Heart right ventricle (tissue), 16 donors: ENCODE measurements at regions not wholly inside any gene's neighbourhood (a gene's known extent, or its start where the extent isn't known, plus 50 kb on each side); places are given as distances from the start of the nearest gene placed in this dataset.

ENCODE experiments used
- ATAC-seq, 8 donors: fragments of 200-7000 bp; cut with Tn5 transposase; one replicate each; pipeline ENCODE4 v1.9.1; 2020; ENCODE audit warnings: mild to moderate bottlenecking in 8 of 8, moderate library complexity in 8 of 8, moderate number of reproducible peaks in 1 of 8
- DNase-seq, 2 donors: peaks; one replicate each; pipeline ENCODE4 v3.0.0-alpha.2; 2020
- H3K27ac ChIP-seq, 10 donors: fragments of 200-600 bp; sonication (generic) in 2 of 10; one replicate each; pipeline versions ENCODE4 v1.5.0 to v1.8.0; 2020 to 2022; ENCODE audit warnings: mild to moderate bottlenecking in 3 of 10
- H3K27me3 ChIP-seq, 7 donors: fragments of 200-600 bp; one replicate each; pipeline ENCODE4 v1.8.0; 2021 to 2022; ENCODE audit warnings: mild to moderate bottlenecking in 2 of 7
- H3K36me3 ChIP-seq, 9 donors: fragments of 200-600 bp; sonication (generic) in 1 of 9; one replicate each; pipeline versions ENCODE4 v1.5.0 to v1.8.0; 2020 to 2022; ENCODE audit warnings: mild to moderate bottlenecking in 2 of 9
- H3K4me1 ChIP-seq, 9 donors: fragments of 200-600 bp; sonication (generic) in 1 of 9; one replicate each; pipeline versions ENCODE4 v1.5.0 to v1.8.0; 2020 to 2022; ENCODE audit warnings: mild to moderate bottlenecking in 4 of 9
- H3K4me3 ChIP-seq, 10 donors: fragments of 200-600 bp; sonication (generic) in 2 of 10; one replicate each; pipeline versions ENCODE4 v1.5.0 to v1.8.0; 2020 to 2022; ENCODE audit warnings: mild to moderate bottlenecking in 7 of 10, moderate library complexity in 2 of 10
- H3K9me3 ChIP-seq, 11 donors: fragments of 200-600 bp in 10 of 11; sonication (generic) in 2 of 11; one replicate each; pipeline versions ENCODE4 v1.5.0 to v1.8.0; 2013 to 2022; ENCODE audit warnings: mild to moderate bottlenecking in 2 of 11, control low read depth in 1 of 11, moderate library complexity in 1 of 11
- WGBS, 2 donors: extraction: QIAGEN DNeasy Blood & Tissue Kit; methylation state at CpG; one replicate each; pipeline ENCODE4 v1.1.7; 2013; ENCODE audit warnings: inconsistent platforms in 1 of 2; 5-methylcytosine and 5-hydroxymethylcytosine counted together
- intact Hi-C, 10 donors: fragments of 100-400 bp; cut with DNase I; formaldehyde crosslinking; loops; one replicate each; pipeline versions ENCODE4 v1.11.1 to v1.14.2; 2022
- TF ChIP-seq, protein P1 (sequence below), 9 donors: fragments of 200-600 bp; sonication (generic) in 2 of 9; IDR thresholded peaks; one replicate each; pipeline versions ENCODE4 v1.5.0 to v1.8.0; 2021 to 2022; ENCODE audit warnings: antibody characterized with exemption in 9 of 9, mild to moderate bottlenecking in 5 of 9, moderate library complexity in 1 of 9
- donor health status: Arrhythmogenic right ventricular cardiomyopathy.
- donor health status: ischemic (EF 13 %, LVEDD 7.1; RV severe dilation, severe dysfunction).
- donor health status: healthy with polysubstance abuse.
- donor health status: DM: no; HTN: yes; CAD: no.
- donor health status: DM: no; HTN: no; CAD: no.
- donor health status: ischemic (EF 25% LVEDD 6.9; RV normal size, moderate dysfunction).
- donor health status: ischemic (EF 25% LVEDD 5.7; RV mildly dilated, moderate dysfunction).
- donor health status: healthy.
- donor health status: DM: yes; HTN: yes; CAD: no.
- donor health status: Ischemic cardiomyopathy.
- donor health status: ischemic (EF 35%, LVEDD 5.7; RV mildly dilated, moderate dysfunction).
- donor health status: nonischemic (EF 11% LVEDD 7.7; RV severe dilation, severe dysfunction).
- donor health status: DM: yes; HTN: yes; CAD: no.
- donor health status: PGD.
- donor health status: ischemic (EF 29% LVEDD 5.4; RV normal size, mild dysfunction).
- donor health status: nonischemic (EF 23%, LVEDD 6.1; RV moderate dilation, normal function).

- no peak overlapping the region for H3K4me3 ChIP-seq
- no peaks in the 10 kb centered on the region for H3K36me3 ChIP-seq
- no peaks in the 10 kb centered on the region for H3K27me3 ChIP-seq
- ATAC-seq (no peak), DNase-seq (no peak)
- no peaks in the 10 kb centered on the region for H3K4me1 ChIP-seq
- 33 to 36% methylated on average over 3 of the region's 3 CpGs for WGBS, 2 donors
- intact Hi-C loops, result no loop called here
- H3K27ac ChIP-seq, result no peak overlapping the region
- peaks cover 0 to 11% (median 0%) of the 10 kb centered on the region in 11 donors for H3K9me3 ChIP-seq
- TF ChIP-seq, protein P1, sequence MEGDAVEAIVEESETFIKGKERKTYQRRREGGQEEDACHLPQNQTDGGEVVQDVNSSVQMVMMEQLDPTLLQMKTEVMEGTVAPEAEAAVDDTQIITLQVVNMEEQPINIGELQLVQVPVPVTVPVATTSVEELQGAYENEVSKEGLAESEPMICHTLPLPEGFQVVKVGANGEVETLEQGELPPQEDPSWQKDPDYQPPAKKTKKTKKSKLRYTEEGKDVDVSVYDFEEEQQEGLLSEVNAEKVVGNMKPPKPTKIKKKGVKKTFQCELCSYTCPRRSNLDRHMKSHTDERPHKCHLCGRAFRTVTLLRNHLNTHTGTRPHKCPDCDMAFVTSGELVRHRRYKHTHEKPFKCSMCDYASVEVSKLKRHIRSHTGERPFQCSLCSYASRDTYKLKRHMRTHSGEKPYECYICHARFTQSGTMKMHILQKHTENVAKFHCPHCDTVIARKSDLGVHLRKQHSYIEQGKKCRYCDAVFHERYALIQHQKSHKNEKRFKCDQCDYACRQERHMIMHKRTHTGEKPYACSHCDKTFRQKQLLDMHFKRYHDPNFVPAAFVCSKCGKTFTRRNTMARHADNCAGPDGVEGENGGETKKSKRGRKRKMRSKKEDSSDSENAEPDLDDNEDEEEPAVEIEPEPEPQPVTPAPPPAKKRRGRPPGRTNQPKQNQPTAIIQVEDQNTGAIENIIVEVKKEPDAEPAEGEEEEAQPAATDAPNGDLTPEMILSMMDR (IDR thresholded peaks at IDR 0.05), result peak in 3 of 9 donors; percentile 22 to 43 (median 41)
These were observed 357.5 kb downstream of the FSCB start for GRCh38 chr14:44149597-44149996.

DNA sequence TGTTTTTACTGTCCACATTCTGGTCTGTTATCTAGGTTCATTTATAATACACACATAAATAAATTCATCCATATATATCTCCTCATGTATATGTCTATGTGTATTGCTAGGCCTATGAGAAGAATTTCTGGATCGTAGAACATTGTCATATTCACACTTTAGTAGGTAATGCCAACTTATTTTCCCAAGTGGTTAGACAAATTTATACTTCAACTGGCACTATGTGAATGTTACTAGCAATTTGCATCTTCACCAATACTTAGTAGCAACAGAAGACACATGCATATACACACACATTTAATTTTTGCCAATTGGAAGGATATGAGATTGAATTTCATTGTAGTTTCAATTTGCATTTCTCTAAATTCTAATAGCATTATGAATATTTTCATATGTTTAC lies 365.1 kb downstream of the FSCB start:
- H3K4me3 ChIP-seq, result no peak overlapping the region
- H3K9me3 ChIP-seq, result peaks cover 0 to 2% (median 0%) of the 10 kb centered on the region in 11 donors
- H3K27me3 ChIP-seq, result no peaks in the 10 kb centered on the region
- no peaks in the 10 kb centered on the region for H3K36me3 ChIP-seq
- intact Hi-C loops, result no loop called here
- DNase-seq (no peak), ATAC-seq (no peak)
- 91 to 93% methylated on average over 1 of the region's 1 CpG for WGBS, 2 donors
- no peak overlapping the region for H3K27ac ChIP-seq
- no peaks in the 10 kb centered on the region for H3K4me1 ChIP-seq
- TF ChIP-seq, protein P1 (IDR thresholded peaks at IDR 0.05), result no peak

GRCh38 chr14:44135972-44136371 lies 371.1 kb downstream of the FSCB start:
- Histone ChIP-seq H3K4me1 (no peaks in the 10 kb centered on the region), H3K27ac (no peak overlapping the region), H3K9me3 (no peaks in the 10 kb centered on the region), H3K27me3 (no peaks in the 10 kb centered on the region), H3K36me3 (no peaks in the 10 kb centered on the region), H3K4me3 (no peak overlapping the region)
- TF ChIP-seq, protein P1 (IDR thresholded peaks at IDR 0.05), result no peak
- WGBS, 2 donors, result 62 to 75% methylated on average over 5 of the region's 5 CpGs
- DNase-seq (no peak), ATAC-seq (no peak)
- intact Hi-C loops, result no loop called here

GRCh38 chr14:44131861-44132260 lies 375.2 kb downstream of the FSCB start:
- ATAC-seq (no peak), DNase-seq (no peak)
- TF ChIP-seq, protein P1 (IDR thresholded peaks at IDR 0.05), result no peak
- Histone ChIP-seq H3K9me3 (peaks cover 0 to 6% (median 0%) of the 10 kb centered on the region in 11 donors), H3K4me1 (no peaks in the 10 kb centered on the region), H3K4me3 (no peak overlapping the region), H3K36me3 (no peaks in the 10 kb centered on the region), H3K27ac (no peak overlapping the region), H3K27me3 (no peaks in the 10 kb centered on the region)
- 62 to 76% methylated on average over 1 of the region's 1 CpG for WGBS, 2 donors
- intact Hi-C loops, result no loop called here
